NCI-H2196 treated with DMSO at 0.1 percent for 48 hours (cell line): ENCODE measurements at regions not wholly inside any gene's neighbourhood (a gene's known extent, or its start where the extent isn't known, plus 50 kb on each side); places are given as distances from the start of the nearest gene placed in this dataset.

Experiments
- DNase-seq: peaks from one replicate; lab custom pipeline; 2025; ENCODE audit not compliant: unreplicated experiment; lab: John Stamatoyannopoulos, UW

- no peak for DNase-seq
These were observed 770.8 kb upstream of the SOX9 start for GRCh38 chr17:71349908-71350600.

GRCh38 chr17:71360301-71360700 is 760.5 kb upstream of the SOX9 start:
- DNase-seq, result no peak

GRCh38 chr17:71361656-71362450 is 759.0 kb upstream of the SOX9 start:
- DNase-seq, result no peak

- no peak for DNase-seq
These were observed 757.2 kb upstream of the SOX9 start for GRCh38 chr17:71363661-71364060.

GRCh38 chr17:71371809-71372208 is 749.0 kb upstream of the SOX9 start:
- no peak for DNase-seq

- no peak for DNase-seq
These were observed 744.9 kb upstream of the SOX9 start for GRCh38 chr17:71375948-71376347.

GRCh38 chr17:71376933-71377332 is 743.9 kb upstream of the SOX9 start:
- DNase-seq, result no peak

- no peak for DNase-seq
These were observed 742.8 kb upstream of the SOX9 start for GRCh38 chr17:71378036-71378435.

GRCh38 chr17:71378741-71379140 is 742.1 kb upstream of the SOX9 start:
- DNase-seq, result no peak

- DNase-seq, result no peak
These were observed 741.3 kb upstream of the SOX9 start for GRCh38 chr17:71379512-71379911.

- DNase-seq, result no peak
These were observed 740.3 kb upstream of the SOX9 start for GRCh38 chr17:71380535-71380934.

GRCh38 chr17:71380936-71381335 is 739.9 kb upstream of the SOX9 start:
- DNase-seq, result no peak

- DNase-seq, result no peak
These were observed 737.7 kb upstream of the SOX9 start for GRCh38 chr17:71383091-71383490.

GRCh38 chr17:71387456-71387855 is 733.4 kb upstream of the SOX9 start:
- no peak for DNase-seq

GRCh38 chr17:71392715-71393567 is 727.9 kb upstream of the SOX9 start:
- DNase-seq, result no peak

- no peak for DNase-seq
These were observed 724.9 kb upstream of the SOX9 start for GRCh38 chr17:71395901-71396300.

GRCh38 chr17:71396711-71397110 is 724.1 kb upstream of the SOX9 start:
- DNase-seq, result no peak

- no peak for DNase-seq
These were observed 722.8 kb upstream of the SOX9 start for GRCh38 chr17:71398025-71398424.

- DNase-seq, result no peak
These were observed 722.0 kb upstream of the SOX9 start for GRCh38 chr17:71398800-71399219.

- DNase-seq, result no peak
These were observed 721.6 kb upstream of the SOX9 start for GRCh38 chr17:71399221-71399620.

- no peak for DNase-seq
These were observed 721.2 kb upstream of the SOX9 start for GRCh38 chr17:71399649-71400048.

- DNase-seq, result no peak
These were observed 718.8 kb upstream of the SOX9 start for GRCh38 chr17:71402007-71402406.
